Erythroblast (primary cell): ENCODE measurements at regions not wholly inside any gene's neighbourhood (a gene's known extent, or its start where the extent isn't known, plus 50 kb on each side); places are given as distances from the start of the nearest gene placed in this dataset.

Experiments
- GATA1 ChIP-seq: IDR thresholded peaks from 2 replicates; pipeline ENCODE4 v1.6.1; 2011; ENCODE audit warnings: low read depth, mild to moderate bottlenecking, control low read depth, low read length, moderate library complexity
- POLR2A ChIP-seq: IDR thresholded peaks from 2 replicates; pipeline ENCODE4 v1.6.1; 2011; ENCODE audit warnings: mild to moderate bottlenecking, low read length

DNA sequence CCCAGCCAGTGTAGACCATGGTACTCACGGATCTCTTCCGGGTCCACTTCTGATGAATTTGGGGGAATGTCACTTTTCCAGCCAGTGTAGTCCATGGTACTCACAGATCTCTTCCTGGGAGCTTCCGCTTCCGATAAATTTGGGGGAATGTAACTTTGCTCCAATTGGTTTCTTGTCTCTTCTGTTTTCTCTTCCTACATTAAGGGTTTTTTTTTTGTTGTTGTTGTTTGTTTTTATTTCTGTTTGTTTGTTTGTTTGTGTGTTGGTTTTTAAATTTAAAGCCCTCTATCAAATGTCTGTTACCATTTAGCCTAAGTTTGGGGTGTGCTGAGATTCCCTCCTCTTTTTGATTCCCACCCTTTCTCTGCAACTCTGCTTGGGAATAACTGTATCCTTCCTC lies 475.8 kb upstream of the FZD8 start:
- TF ChIP-seq POLR2A = no peak
- TF ChIP-seq GATA1 = no peak
